HFFc6 (cell line): ENCODE measurements at regions not wholly inside any gene's neighbourhood (a gene's known extent, or its start where the extent isn't known, plus 50 kb on each side); places are given as distances from the start of the nearest gene placed in this dataset.
"Not testable (repeated sequence)": the region's sequence is repeated elsewhere in the genome, so short reads cannot be mapped to it uniquely, and the experiment has no call there.

Source experiments
- DNase-seq: peaks from one replicate; pipeline ENCODE4 v3.0.0-alpha.2; 2018
- H3K27ac Mint-ChIP-seq: 2 replicates; pipeline ENCODE4 v1.8.0; 2020; ENCODE audit warnings: mild to moderate bottlenecking, mixed read lengths
- H3K27me3 Mint-ChIP-seq: 2 replicates; pipeline ENCODE4 v1.8.0; 2021; ENCODE audit warnings: mild to moderate bottlenecking, moderate library complexity, mixed read lengths; ENCODE audit not compliant: insufficient read depth
- H3K36me3 Mint-ChIP-seq: 2 replicates; pipeline ENCODE4 v1.8.0; 2021; ENCODE audit warnings: low read depth, mixed read lengths
- H3K4me1 Mint-ChIP-seq: 2 replicates; pipeline ENCODE4 v1.8.0; 2020; ENCODE audit warnings: low read depth, mixed read lengths
- H3K4me3 Mint-ChIP-seq: 2 replicates; pipeline ENCODE4 v1.8.0; 2020; ENCODE audit warnings: mild to moderate bottlenecking, moderate library complexity, mixed read lengths
- H3K9me3 Mint-ChIP-seq: 2 replicates; pipeline ENCODE4 v1.8.0; 2020; ENCODE audit warnings: mild to moderate bottlenecking, mixed read lengths
- TF ChIP-seq, protein P1 (sequence below): fragments of 200-600 bp; sonication (generic); IDR thresholded peaks from 2 replicates; pipeline ENCODE4 v1.5.0; 2021; ENCODE audit warnings: antibody characterized with exemption, mild to moderate bottlenecking

DNA sequence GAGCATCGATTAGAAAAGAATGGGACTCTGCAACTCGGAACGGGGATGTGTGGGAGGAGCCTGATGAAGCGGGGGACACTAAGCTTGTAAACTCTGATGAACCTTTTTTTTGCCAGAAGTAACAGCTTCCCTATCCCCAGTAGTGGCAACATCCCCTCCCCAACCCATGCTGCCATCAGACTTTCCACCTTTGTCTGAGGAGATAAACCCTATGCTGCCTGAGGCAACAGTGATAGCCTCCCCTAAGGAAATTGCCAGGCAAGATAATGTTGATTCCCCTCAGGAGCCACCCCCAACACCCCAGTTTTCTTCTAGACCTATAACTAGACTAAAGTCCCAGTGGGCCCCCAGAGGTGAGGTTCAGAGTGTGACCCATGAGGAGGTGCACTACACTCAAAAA is 173.7 kb downstream of the AKR1D1 start:
- H3K4me3 Mint-ChIP-seq: no peak overlapping the region
- peaks cover 2% of the 10 kb centered on the region; the same call in 1 of the 2 replicates for H3K27me3 Mint-ChIP-seq
- no peak overlapping the region for H3K27ac Mint-ChIP-seq
- TF ChIP-seq, protein P1, sequence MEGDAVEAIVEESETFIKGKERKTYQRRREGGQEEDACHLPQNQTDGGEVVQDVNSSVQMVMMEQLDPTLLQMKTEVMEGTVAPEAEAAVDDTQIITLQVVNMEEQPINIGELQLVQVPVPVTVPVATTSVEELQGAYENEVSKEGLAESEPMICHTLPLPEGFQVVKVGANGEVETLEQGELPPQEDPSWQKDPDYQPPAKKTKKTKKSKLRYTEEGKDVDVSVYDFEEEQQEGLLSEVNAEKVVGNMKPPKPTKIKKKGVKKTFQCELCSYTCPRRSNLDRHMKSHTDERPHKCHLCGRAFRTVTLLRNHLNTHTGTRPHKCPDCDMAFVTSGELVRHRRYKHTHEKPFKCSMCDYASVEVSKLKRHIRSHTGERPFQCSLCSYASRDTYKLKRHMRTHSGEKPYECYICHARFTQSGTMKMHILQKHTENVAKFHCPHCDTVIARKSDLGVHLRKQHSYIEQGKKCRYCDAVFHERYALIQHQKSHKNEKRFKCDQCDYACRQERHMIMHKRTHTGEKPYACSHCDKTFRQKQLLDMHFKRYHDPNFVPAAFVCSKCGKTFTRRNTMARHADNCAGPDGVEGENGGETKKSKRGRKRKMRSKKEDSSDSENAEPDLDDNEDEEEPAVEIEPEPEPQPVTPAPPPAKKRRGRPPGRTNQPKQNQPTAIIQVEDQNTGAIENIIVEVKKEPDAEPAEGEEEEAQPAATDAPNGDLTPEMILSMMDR: no peak
- peaks cover 7% of the 10 kb centered on the region; the same call in 1 of the 2 replicates for H3K36me3 Mint-ChIP-seq
- peaks cover 34% of the 10 kb centered on the region; the same call in 1 of the 2 replicates for H3K4me1 Mint-ChIP-seq
- DNase-seq: no peak
- peaks cover 9% of the 10 kb centered on the region for H3K9me3 Mint-ChIP-seq

DNA sequence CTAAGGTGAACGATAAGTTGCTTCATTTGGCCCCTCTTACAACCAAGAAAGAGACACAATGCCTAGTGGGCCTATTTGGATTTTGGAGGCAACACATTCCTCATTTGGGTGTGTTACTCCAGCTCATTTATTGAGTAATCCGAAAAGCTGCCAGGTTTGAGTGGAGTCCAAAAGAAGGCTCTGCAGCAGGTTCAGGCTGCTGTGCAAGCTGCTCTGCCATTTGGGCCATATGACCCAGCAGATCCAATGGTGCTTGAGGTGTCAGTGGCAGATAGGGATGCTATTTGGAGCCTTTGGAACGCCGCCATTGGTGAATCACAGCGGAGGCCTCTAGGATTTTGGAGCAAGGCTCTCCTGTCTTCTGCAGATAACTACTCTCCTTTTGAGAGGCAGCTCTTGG is 176.4 kb downstream of the AKR1D1 start:
- not testable (repeated sequence) for H3K4me3 Mint-ChIP-seq, H3K9me3 Mint-ChIP-seq, DNase-seq, H3K27me3 Mint-ChIP-seq, H3K27ac Mint-ChIP-seq, H3K36me3 Mint-ChIP-seq
- H3K4me1 Mint-ChIP-seq: peaks cover 21% of the 10 kb centered on the region; the same call in 1 of the 2 replicates

DNA sequence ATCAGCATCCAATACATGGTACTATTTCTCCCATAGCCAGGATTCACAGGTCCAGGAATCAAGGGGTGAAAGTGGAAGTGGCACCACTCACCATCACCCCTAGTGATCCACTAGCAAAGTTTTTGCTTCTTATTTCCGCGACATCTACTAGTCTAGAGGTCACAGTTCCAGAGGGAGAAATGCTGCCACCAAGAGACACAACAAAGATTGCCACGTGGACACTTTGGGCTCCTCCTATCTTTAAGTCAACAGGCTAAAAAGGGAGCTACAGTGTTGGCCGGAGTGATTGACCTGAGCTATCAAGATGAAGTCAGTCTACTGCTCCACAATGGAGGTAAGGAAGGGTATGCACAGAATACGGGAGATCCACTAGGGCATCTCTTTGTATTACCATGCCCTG is 178.2 kb downstream of the AKR1D1 start:
- no peak overlapping the region for H3K27ac Mint-ChIP-seq
- no peak overlapping the region for H3K4me3 Mint-ChIP-seq
- DNase-seq: no peak
- H3K4me1 Mint-ChIP-seq: peaks cover 24% of the 10 kb centered on the region; the same call in 1 of the 2 replicates
- H3K36me3 Mint-ChIP-seq: no peaks in the 10 kb centered on the region
- TF ChIP-seq, protein P1: no peak
- H3K27me3 Mint-ChIP-seq: peaks cover 2% of the 10 kb centered on the region; the same call in 1 of the 2 replicates
- peaks cover 11% of the 10 kb centered on the region; the same call in 1 of the 2 replicates for H3K9me3 Mint-ChIP-seq

DNA sequence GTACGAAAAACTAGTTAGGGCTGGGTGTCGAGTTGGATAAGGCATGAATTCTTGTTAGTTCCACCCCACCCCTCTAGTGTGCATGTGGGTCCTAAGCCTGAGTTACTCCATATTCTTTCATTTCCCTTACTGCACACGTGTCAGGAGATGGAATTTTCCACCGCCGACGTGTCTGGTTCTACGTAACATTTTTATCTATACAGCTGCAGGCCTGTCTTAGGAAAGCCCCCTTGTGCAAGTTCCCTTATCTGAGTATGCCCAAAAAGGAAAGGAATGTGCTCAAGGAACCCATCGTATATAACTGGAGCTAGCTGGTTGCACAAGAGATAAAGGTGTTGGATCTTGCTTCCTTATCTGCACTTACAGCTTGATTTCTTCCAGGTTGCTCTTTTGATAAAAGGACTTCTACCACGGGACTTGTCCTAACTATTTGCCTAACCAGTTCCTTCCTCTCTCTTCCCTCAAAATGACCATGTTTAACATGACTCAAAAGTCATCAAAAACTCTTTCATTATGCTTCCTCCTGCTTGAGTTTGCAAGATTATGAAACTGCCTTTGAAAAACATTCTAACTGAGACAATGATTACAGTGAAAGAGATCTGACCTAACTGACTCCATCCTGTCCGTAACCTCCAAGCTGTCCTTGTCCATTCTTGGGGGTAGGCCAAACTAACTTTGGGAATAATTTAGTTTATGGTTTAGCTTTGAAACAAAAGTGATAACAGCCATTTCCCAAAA is 181.4 kb downstream of the AKR1D1 start:
- Mint-ChIP-seq H3K27ac (no peak overlapping the region; the same call in 1 of the 2 replicates), H3K9me3 (peaks cover 11% of the 10 kb centered on the region; the same call in 1 of the 2 replicates), H3K36me3 (no peaks in the 10 kb centered on the region), H3K27me3 (peaks cover 2% of the 10 kb centered on the region; the same call in 1 of the 2 replicates), H3K4me1 (peaks cover 20% of the 10 kb centered on the region; the same call in 1 of the 2 replicates), H3K4me3 (no peak overlapping the region)
- TF ChIP-seq, protein P1: no peak
- DNase-seq: no peak

- no peak for DNase-seq
- Mint-ChIP-seq H3K9me3 (peaks cover 11% of the 10 kb centered on the region; the same call in 1 of the 2 replicates), H3K4me3 (no peak overlapping the region)
These were observed 181.9 kb downstream of the AKR1D1 start for GRCh38 chr7:138258197-138258559.

More at GRCh38 chr7:138258197-138258559, 181.9 kb downstream of the AKR1D1 start:
- TF ChIP-seq, protein P1: no peak
- Mint-ChIP-seq H3K36me3 (no peaks in the 10 kb centered on the region), H3K4me1 (peaks cover 14% of the 10 kb centered on the region; the same call in 1 of the 2 replicates), H3K27me3 (peaks cover 2% of the 10 kb centered on the region; the same call in 1 of the 2 replicates), H3K27ac (no peak overlapping the region; the same call in 1 of the 2 replicates)
